GM12891 (cell line): ENCODE measurements at regions not wholly inside any gene's neighbourhood (a gene's known extent, or its start where the extent isn't known, plus 50 kb on each side); places are given as distances from the start of the nearest gene placed in this dataset.

ENCODE experiments used
- POLR2A ChIP-seq: IDR thresholded peaks from 2 replicates; pipeline ENCODE4 v1.6.1; 2011; ENCODE audit warnings: low read depth, low read length, control low read depth
- POLR2AphosphoS5 ChIP-seq: IDR thresholded peaks from 2 replicates; pipeline ENCODE4 v1.6.1; 2011; ENCODE audit warnings: low read depth, low read length, control low read depth
- SPI1 ChIP-seq: IDR thresholded peaks from 2 replicates; pipeline ENCODE4 v1.6.1; 2011; ENCODE audit warnings: low read depth, low read length, control low read depth
- TAF1 ChIP-seq: IDR thresholded peaks from 2 replicates; pipeline ENCODE4 v1.6.1; 2011; ENCODE audit warnings: low read depth, low read length, control low read depth

GRCh38 chr20:55406891-55407290 lies 598.4 kb downstream of the CBLN4 start:
- no peak for TF ChIP-seq POLR2A
- no peak for TF ChIP-seq TAF1
- TF ChIP-seq POLR2AphosphoS5: no peak
- TF ChIP-seq SPI1: no peak
